ENCODE measurements at regions not wholly inside any gene's neighbourhood (a gene's known extent, or its start where the extent isn't known, plus 50 kb on each side); places are given as distances from the start of the nearest gene placed in this dataset.

GRCh38 chr9:29701971-29702370 lies 2128.7 kb upstream of the C9orf72 start:
- TF ChIP-seq CTCF (IDR thresholded peaks at IDR 0.05; ENCODE audit: low read depth, low read length, poor library complexity, severe bottlenecking) (no peak), EZH2phosphoT487 (IDR thresholded peaks at IDR 0.05; ENCODE audit: borderline replicate concordance, low read length) (no peak)

Data from DOHH2 (cell line).